K562 (cell line): ENCODE measurements at regions not wholly inside any gene's neighbourhood (a gene's known extent, or its start where the extent isn't known, plus 50 kb on each side); places are given as distances from the start of the nearest gene placed in this dataset.

ENCODE experiments used
- ATAC-seq: fragments of 200-7000 bp; cut with Tn5 transposase; 3 replicates; pipeline ENCODE4 v1.9.1; 2020; ENCODE audit warnings: moderate library complexity
- BruUV-seq: library from RNA; stranded (reverse); fragments of 400-500 nt; replicated peaks from 2 replicates; lab custom pipeline; 2021; lab: Mats Ljungman, UMichigan
- CTCF ChIA-PET: fragments of 300-600 bp; formaldehyde crosslinking; extraction: SDS; loops from one replicate; lab custom pipeline; 2021; ENCODE audit warnings: low intra/inter-chr PET ratio; lab: Yijun Ruan, JAX
- POLR2A ChIA-PET: fragments of 300-600, 350-650 bp; sonication (Branson Sonifier 250); formaldehyde crosslinking; extraction: SDS; loops from one replicate; lab custom pipeline; 2021; ENCODE audit warnings: antibody characterized with exemption, inconsistent platforms; lab: Yijun Ruan, JAX
- DNase-seq, 4 experiments: peaks; one replicate each; pipeline versions ENCODE4 v3.0.0 to v3.0.0-alpha.2; 2011 to 2018; ENCODE audit warnings: low spot score in 3 of 4, mixed read lengths in 3 of 4; ENCODE audit errors: extremely low read depth in 1 of 4
- FAIRE-seq: peaks from 2 replicates; lab custom pipeline; 2011; peaks lifted over from hg19 to GRCh38; lab: Jason Lieb, UNC
- H2AFZ ChIP-seq: 2 replicates; pipeline ENCODE4 v1.6.0; 2011; ENCODE audit warnings: low read depth, low read length, control low read depth, inconsistent platforms
- H3K27ac ChIP-seq: fragments of 200-600 bp; 3 replicates; pipeline ENCODE4 v1.8.0; 2011; ENCODE audit warnings: low read depth, mild to moderate bottlenecking, control low read depth, inconsistent platforms, low read length, moderate library complexity, mixed read lengths; ENCODE audit errors: extremely low read depth
- H3K27me3 ChIP-seq, 2 experiments: fragments of 300-600 bp in 1 of 2; 2 replicates in 1 of 2; 3 replicates in 1 of 2; pipeline versions ENCODE4 v1.6.0 to v1.8.0; 2011; ENCODE audit warnings: inconsistent platforms in 2 of 2, low read length in 2 of 2, mild to moderate bottlenecking in 1 of 2, mixed read lengths in 1 of 2, moderate library complexity in 1 of 2; ENCODE audit not compliant: control insufficient read depth in 2 of 2, insufficient read depth in 2 of 2
- H3K36me3 ChIP-seq: fragments of 300-600 bp; 3 replicates; pipeline ENCODE4 v1.8.0; 2011; ENCODE audit warnings: mild to moderate bottlenecking, low read length, inconsistent platforms; ENCODE audit not compliant: control insufficient read depth, insufficient read depth
- H3K4me1 ChIP-seq, 2 experiments: fragments of 200-600 bp in 1 of 2; replicated peaks in 1 of 2; 2 replicates in 1 of 2; 3 replicates in 1 of 2; pipeline versions ENCODE4 v1.5.1 to v1.8.0; 2011; ENCODE audit warnings: inconsistent platforms in 2 of 2, low read length in 2 of 2, mild to moderate bottlenecking in 1 of 2, mixed read lengths in 1 of 2, moderate library complexity in 1 of 2; ENCODE audit not compliant: control insufficient read depth in 2 of 2, insufficient read depth in 2 of 2
- H3K4me2 ChIP-seq: 2 replicates; pipeline ENCODE4 v1.6.1; 2011; ENCODE audit warnings: low read length, control low read depth, inconsistent platforms, mixed read lengths; ENCODE audit not compliant: insufficient read depth
- H3K4me3 ChIP-seq: fragments of 200-600 bp; sonication (generic), shearing (Covaris generic); 2 replicates; pipeline ENCODE4 v1.5.1; 2016; ENCODE audit warnings: control low read depth, inconsistent platforms
- H3K79me2 ChIP-seq: fragments of 200-600 bp; 3 replicates; pipeline ENCODE4 v1.8.0; 2011; ENCODE audit warnings: low read length, inconsistent platforms; ENCODE audit not compliant: control insufficient read depth, insufficient read depth
- H3K9ac ChIP-seq, 2 experiments: 2 replicates each; pipeline versions ENCODE4 v1.6.0 to v1.6.1; 2011; ENCODE audit warnings: low read depth in 2 of 2, low read length in 2 of 2, control low read depth in 1 of 2, inconsistent platforms in 1 of 2, mild to moderate bottlenecking in 1 of 2, mixed read lengths in 1 of 2; ENCODE audit not compliant: insufficient read depth in 1 of 2
- H3K9me1 ChIP-seq: one replicate; pipeline ENCODE4 v1.6.0; 2011; ENCODE audit warnings: inconsistent platforms, mild to moderate bottlenecking, low read length, moderate library complexity; ENCODE audit not compliant: control insufficient read depth, insufficient read depth
- H3K9me3 ChIP-seq: replicated peaks from 2 replicates; pipeline ENCODE4 v1.5.1; 2011; ENCODE audit warnings: low read depth, low read length, inconsistent platforms; ENCODE audit not compliant: control insufficient read depth, insufficient read depth
- H4K20me1 ChIP-seq: replicated peaks from 2 replicates; pipeline ENCODE4 v1.6.1; 2011; ENCODE audit warnings: low read length, inconsistent platforms, mixed read lengths; ENCODE audit not compliant: control insufficient read depth, insufficient read depth
- EWSR1 ChIP-seq: fragments of 450-650 bp; IDR thresholded peaks from 2 replicates; pipeline ENCODE4 v1.6.1; 2018; ENCODE audit warnings: borderline replicate concordance, mild to moderate bottlenecking, low read depth, moderate library complexity; ENCODE audit not compliant: partially characterized antibody
- KLF13 ChIP-seq: fragments of 450-650 bp; IDR thresholded peaks from 2 replicates; pipeline ENCODE4 v1.6.1; 2016; ENCODE audit warnings: missing genetic modification characterization, low read depth, mild to moderate bottlenecking, missing compliant biosample characterization, moderate library complexity, borderline replicate concordance
- ZFPM2 ChIP-seq: fragments of 250-450 bp; sonication (Bioruptor Pico); IDR thresholded peaks from 2 replicates; pipeline ENCODE4 v1.5.1; 2022; ENCODE audit warnings: mild to moderate bottlenecking
- WGBS: fragments of 100-300 bp; shearing (Covaris generic); methylation state at CpG from one replicate; pipeline ENCODE4 v1.1.6; 2016; ENCODE audit warnings: low coverage, mixed read lengths; ENCODE audit not compliant: insufficient coverage; ENCODE audit errors: missing lambda C conversion rate; 5-methylcytosine and 5-hydroxymethylcytosine counted together
- in situ Hi-C: fragments of 300-500 bp; cut with MboI; formaldehyde crosslinking; loops from 4 replicates; pipeline ENCODE4 v1.15.0; 2018; ENCODE audit warnings: inconsistent platforms, mixed read lengths
- intact Hi-C: fragments of 100-400 bp; cut with micrococcal nuclease; formaldehyde crosslinking; loops from 2 replicates; pipeline ENCODE4 v1.14.2; 2022

GRCh38 chrX:146189371-146189770, 371.7 kb downstream of the SLITRK2 start:
- H3K27ac ChIP-seq = no peak overlapping the region
- H3K4me1 ChIP-seq = no peaks in the 10 kb centered on the region
- TF ChIP-seq ZFPM2 (no peak), EWSR1 (no peak)
- FAIRE-seq (no peak), ATAC-seq (no peak), DNase-seq (no peak)
- H3K36me3 ChIP-seq = no peaks in the 10 kb centered on the region
- H3K9me1 ChIP-seq = no peaks in the 10 kb centered on the region
- no peak overlapping the region for H3K9ac ChIP-seq
- H2AFZ ChIP-seq = no peak overlapping the region
- ChIA-PET CTCF (no interaction called here), POLR2A (no interaction called here)
- no peak overlapping the region for H3K4me2 ChIP-seq
- no peaks in the 10 kb centered on the region for H3K9me3 ChIP-seq
- no peaks in the 10 kb centered on the region for H4K20me1 ChIP-seq
- no peak overlapping the region for H3K4me3 ChIP-seq
- no TSS peak for BruUV-seq
- intact Hi-C loops (no loop called here), in situ Hi-C loops (no loop called here)
- no peaks in the 10 kb centered on the region for H3K79me2 ChIP-seq
- H3K27me3 ChIP-seq = no peaks in the 10 kb centered on the region
- whole genome bisulfite sequencing = 0% methylated on average over 3 of the region's 3 CpGs

GRCh38 chrX:146208821-146209220, 391.2 kb downstream of the SLITRK2 start:
- 0% methylated on average over 4 of the region's 4 CpGs for WGBS
- H3K9me3 ChIP-seq = no peaks in the 10 kb centered on the region
- ATAC-seq = no peak
- intact Hi-C loops = no loop called here
- DNase-seq = no peak
- H4K20me1 ChIP-seq = no peaks in the 10 kb centered on the region
- TF ChIP-seq ZFPM2 = no peak
- TF ChIP-seq KLF13 (tag) = no peak
- no peak overlapping the region for H3K4me3 ChIP-seq
- no peak overlapping the region for H3K9ac ChIP-seq
- no peaks in the 10 kb centered on the region for H3K79me2 ChIP-seq
- H3K27ac ChIP-seq = no peak overlapping the region
- no peak for FAIRE-seq
- no peaks in the 10 kb centered on the region for H3K27me3 ChIP-seq
- H3K9me1 ChIP-seq = no peaks in the 10 kb centered on the region
- no TSS peak for BruUV-seq
- no peak overlapping the region for H3K4me2 ChIP-seq
- H3K4me1 ChIP-seq = no peaks in the 10 kb centered on the region
- ChIA-PET POLR2A (no interaction called here), CTCF (no interaction called here)
- in situ Hi-C loops = no loop called here
- no peaks in the 10 kb centered on the region for H3K36me3 ChIP-seq
- H2AFZ ChIP-seq = no peak overlapping the region
